Activated naive CD8-positive, alpha-beta T cell (primary cell): ENCODE measurements at regions not wholly inside any gene's neighbourhood (a gene's known extent, or its start where the extent isn't known, plus 50 kb on each side); places are given as distances from the start of the nearest gene placed in this dataset.
"Not testable (repeated sequence)": the region's sequence is repeated elsewhere in the genome, so short reads cannot be mapped to it uniquely, and the experiment has no call there.

Source experiments
- H3K27ac Mint-ChIP-seq: one replicate; pipeline ENCODE4 v1.8.0; 2021; ENCODE audit warnings: mixed read lengths
- H3K27me3 Mint-ChIP-seq: one replicate; pipeline ENCODE4 v1.8.0; 2021; ENCODE audit warnings: mixed read lengths
- H3K36me3 Mint-ChIP-seq: one replicate; pipeline ENCODE4 v1.8.0; 2021; ENCODE audit warnings: mixed read lengths
- H3K4me1 Mint-ChIP-seq: one replicate; pipeline ENCODE4 v1.8.0; 2021; ENCODE audit warnings: low read depth, mixed read lengths
- H3K4me3 Mint-ChIP-seq: one replicate; pipeline ENCODE4 v1.8.0; 2021; ENCODE audit warnings: mild to moderate bottlenecking, mixed read lengths
- H3K9me3 Mint-ChIP-seq: one replicate; pipeline ENCODE4 v1.8.0; 2021; ENCODE audit warnings: low read depth, mixed read lengths

- H3K4me1 Mint-ChIP-seq: no peaks in the 10 kb centered on the region
- no peaks in the 10 kb centered on the region for H3K36me3 Mint-ChIP-seq
- no peak overlapping the region for H3K4me3 Mint-ChIP-seq
- H3K27me3 Mint-ChIP-seq: no peaks in the 10 kb centered on the region
- H3K27ac Mint-ChIP-seq: no peak overlapping the region
- H3K9me3 Mint-ChIP-seq: no peaks in the 10 kb centered on the region
Measured at GRCh38 chrX:128897621-128898020, 625.7 kb downstream of the SMARCA1 start.

- Mint-ChIP-seq H3K9me3 (no peaks in the 10 kb centered on the region), H3K4me3 (no peak overlapping the region), H3K27ac (no peak overlapping the region), H3K36me3 (no peaks in the 10 kb centered on the region), H3K27me3 (no peaks in the 10 kb centered on the region), H3K4me1 (no peaks in the 10 kb centered on the region)
Measured at GRCh38 chrX:128891554-128891953, 631.7 kb downstream of the SMARCA1 start.

- no peaks in the 10 kb centered on the region for H3K4me1 Mint-ChIP-seq
Measured at GRCh38 chrX:128884430-128884829, 638.9 kb downstream of the SMARCA1 start.

DNA sequence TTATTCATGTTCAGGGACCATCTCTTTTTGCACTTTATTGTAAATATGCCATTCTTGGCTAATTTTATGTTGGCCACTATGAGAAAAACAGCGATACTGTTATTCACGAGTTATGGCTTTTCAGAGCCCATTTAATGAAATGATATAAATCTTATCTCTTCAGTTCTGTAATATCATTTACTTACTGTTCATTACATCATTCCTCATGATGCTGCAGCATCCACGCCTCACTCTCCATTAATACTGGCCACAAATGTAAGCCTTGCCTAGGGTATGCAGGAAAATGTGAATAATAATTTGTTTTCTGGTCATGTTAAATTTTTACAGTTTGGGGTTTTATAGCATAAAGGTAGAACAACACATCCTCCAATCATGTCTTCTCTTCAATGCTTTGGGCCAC lies 639.6 kb downstream of the SMARCA1 start:
- no peaks in the 10 kb centered on the region for H3K4me1 Mint-ChIP-seq

More at GRCh38 chrX:128884430-128884829, 638.9 kb downstream of the SMARCA1 start:
- Mint-ChIP-seq H3K4me3 (no peak overlapping the region), H3K9me3 (no peaks in the 10 kb centered on the region), H3K36me3 (no peaks in the 10 kb centered on the region), H3K27ac (no peak overlapping the region), H3K27me3 (no peaks in the 10 kb centered on the region)

GRCh38 chrX:128870361-128870760 lies 652.9 kb downstream of the SMARCA1 start:
- H3K36me3 Mint-ChIP-seq: no peaks in the 10 kb centered on the region
- H3K9me3 Mint-ChIP-seq: no peaks in the 10 kb centered on the region
- H3K27me3 Mint-ChIP-seq: no peaks in the 10 kb centered on the region
- H3K27ac Mint-ChIP-seq: no peak overlapping the region
- no peaks in the 10 kb centered on the region for H3K4me1 Mint-ChIP-seq
- no peak overlapping the region for H3K4me3 Mint-ChIP-seq

More for the DNA sequence above, 639.6 kb downstream of the SMARCA1 start:
- no peaks in the 10 kb centered on the region for H3K9me3 Mint-ChIP-seq
- H3K36me3 Mint-ChIP-seq: no peaks in the 10 kb centered on the region
- no peaks in the 10 kb centered on the region for H3K27me3 Mint-ChIP-seq
- H3K27ac Mint-ChIP-seq: no peak overlapping the region
- H3K4me3 Mint-ChIP-seq: no peak overlapping the region

- Mint-ChIP-seq H3K4me1 (no peaks in the 10 kb centered on the region), H3K27me3 (no peaks in the 10 kb centered on the region), H3K27ac (no peak overlapping the region), H3K4me3 (no peak overlapping the region), H3K9me3 (no peaks in the 10 kb centered on the region), H3K36me3 (no peaks in the 10 kb centered on the region)
Measured at GRCh38 chrX:128862557-128862956, 660.7 kb downstream of the SMARCA1 start.

DNA sequence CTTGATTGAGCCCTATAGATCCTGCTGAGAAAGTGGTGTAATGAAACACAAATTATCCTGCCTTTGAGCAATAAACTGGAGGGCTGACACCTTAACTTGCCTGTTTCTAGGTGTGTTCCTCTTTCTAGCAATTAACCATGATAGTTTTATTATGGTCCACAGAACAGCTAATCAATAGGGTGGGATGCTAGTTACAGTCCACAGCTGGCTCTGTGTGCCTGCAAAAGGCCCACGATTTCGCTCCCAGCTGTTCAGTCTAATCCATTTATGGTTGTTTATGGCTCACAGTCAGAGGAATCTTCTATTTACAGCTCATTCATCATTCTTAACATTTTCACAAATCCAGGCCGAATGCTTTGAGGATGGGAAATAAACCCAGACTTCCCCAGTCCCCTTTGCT lies 674.9 kb downstream of the SMARCA1 start:
- Mint-ChIP-seq H3K36me3 (no peaks in the 10 kb centered on the region), H3K9me3 (no peaks in the 10 kb centered on the region)

DNA sequence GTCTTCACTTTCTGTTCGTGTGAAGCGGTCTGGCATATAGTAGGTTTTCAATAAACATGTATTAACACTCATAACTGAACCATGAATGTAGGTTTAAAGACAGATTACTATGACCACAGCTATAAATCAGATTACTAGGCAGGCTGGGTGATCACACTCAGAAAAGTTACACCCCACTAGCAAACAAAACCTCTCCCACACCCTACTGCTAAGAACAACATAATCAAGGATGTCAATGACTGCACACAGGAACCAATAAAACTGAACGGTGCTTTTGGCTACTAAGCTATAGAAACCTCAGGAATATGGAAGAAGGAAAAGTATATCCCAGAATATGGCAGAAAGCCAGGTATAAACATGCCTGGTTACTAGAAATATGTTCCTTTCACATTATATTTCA lies 676.9 kb downstream of the SMARCA1 start:
- H3K9me3 Mint-ChIP-seq: no peaks in the 10 kb centered on the region
- H3K36me3 Mint-ChIP-seq: no peaks in the 10 kb centered on the region

More for the DNA sequence above, 674.9 kb downstream of the SMARCA1 start:
- Mint-ChIP-seq H3K27me3 (no peaks in the 10 kb centered on the region), H3K4me1 (no peaks in the 10 kb centered on the region), H3K4me3 (no peak overlapping the region), H3K27ac (no peak overlapping the region)

DNA sequence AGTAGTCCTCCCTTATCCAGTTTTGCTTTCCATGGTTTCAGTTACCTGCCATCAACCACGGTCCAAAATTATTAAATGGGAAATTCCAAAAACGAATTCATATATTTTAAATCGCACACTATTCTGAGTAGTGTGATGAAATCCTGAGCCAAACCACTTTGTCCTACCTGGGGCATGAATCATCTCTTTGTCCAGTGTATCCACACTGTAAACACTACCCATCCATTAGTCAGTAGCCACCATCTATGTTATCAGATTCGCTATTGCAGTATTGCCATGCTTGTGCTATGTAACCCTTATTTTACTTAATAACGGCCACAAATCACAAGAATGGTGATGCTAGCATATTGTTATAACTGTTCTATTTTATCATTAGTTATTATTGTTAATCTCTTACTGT lies 704.6 kb downstream of the SMARCA1 start:
- H3K36me3 Mint-ChIP-seq: no peaks in the 10 kb centered on the region
- no peak overlapping the region for H3K4me3 Mint-ChIP-seq
- no peaks in the 10 kb centered on the region for H3K9me3 Mint-ChIP-seq
- H3K27ac Mint-ChIP-seq: no peak overlapping the region
- no peaks in the 10 kb centered on the region for H3K27me3 Mint-ChIP-seq
- H3K4me1 Mint-ChIP-seq: no peaks in the 10 kb centered on the region

More for the DNA sequence above, 676.9 kb downstream of the SMARCA1 start:
- Mint-ChIP-seq H3K27me3 (no peaks in the 10 kb centered on the region), H3K27ac (no peak overlapping the region), H3K4me1 (no peaks in the 10 kb centered on the region), H3K4me3 (no peak overlapping the region)

GRCh38 chrX:128816919-128817318 lies 706.4 kb downstream of the SMARCA1 start:
- no peaks in the 10 kb centered on the region for H3K27me3 Mint-ChIP-seq
- H3K27ac Mint-ChIP-seq: no peak overlapping the region
- no peaks in the 10 kb centered on the region for H3K9me3 Mint-ChIP-seq
- H3K4me1 Mint-ChIP-seq: no peaks in the 10 kb centered on the region
- no peaks in the 10 kb centered on the region for H3K36me3 Mint-ChIP-seq
- no peak overlapping the region for H3K4me3 Mint-ChIP-seq

- no peaks in the 10 kb centered on the region for H3K36me3 Mint-ChIP-seq
- no peaks in the 10 kb centered on the region for H3K27me3 Mint-ChIP-seq
- H3K9me3 Mint-ChIP-seq: no peaks in the 10 kb centered on the region
- no peaks in the 10 kb centered on the region for H3K4me1 Mint-ChIP-seq
- H3K27ac Mint-ChIP-seq: no peak overlapping the region
- no peak overlapping the region for H3K4me3 Mint-ChIP-seq
Measured at GRCh38 chrX:128807367-128807766, 715.9 kb downstream of the SMARCA1 start.

- H3K27ac Mint-ChIP-seq: no peak overlapping the region
Measured at GRCh38 chrX:128805236-128805635, 718.1 kb downstream of the SMARCA1 start.

GRCh38 chrX:128804828-128805227 lies 718.5 kb downstream of the SMARCA1 start:
- no peaks in the 10 kb centered on the region for H3K9me3 Mint-ChIP-seq
- no peak overlapping the region for H3K27ac Mint-ChIP-seq
- no peaks in the 10 kb centered on the region for H3K36me3 Mint-ChIP-seq
- H3K27me3 Mint-ChIP-seq: no peaks in the 10 kb centered on the region
- no peak overlapping the region for H3K4me3 Mint-ChIP-seq
- H3K4me1 Mint-ChIP-seq: no peaks in the 10 kb centered on the region

More at GRCh38 chrX:128805236-128805635, 718.1 kb downstream of the SMARCA1 start:
- no peaks in the 10 kb centered on the region for H3K27me3 Mint-ChIP-seq
- no peak overlapping the region for H3K4me3 Mint-ChIP-seq
- no peaks in the 10 kb centered on the region for H3K4me1 Mint-ChIP-seq
- H3K9me3 Mint-ChIP-seq: no peaks in the 10 kb centered on the region
- no peaks in the 10 kb centered on the region for H3K36me3 Mint-ChIP-seq

- Mint-ChIP-seq H3K27ac (no peak overlapping the region), H3K9me3 (no peaks in the 10 kb centered on the region), H3K36me3 (no peaks in the 10 kb centered on the region), H3K27me3 (no peaks in the 10 kb centered on the region), H3K4me3 (no peak overlapping the region), H3K4me1 (no peaks in the 10 kb centered on the region)
Measured at GRCh38 chrX:128800138-128800537, 723.2 kb downstream of the SMARCA1 start.

DNA sequence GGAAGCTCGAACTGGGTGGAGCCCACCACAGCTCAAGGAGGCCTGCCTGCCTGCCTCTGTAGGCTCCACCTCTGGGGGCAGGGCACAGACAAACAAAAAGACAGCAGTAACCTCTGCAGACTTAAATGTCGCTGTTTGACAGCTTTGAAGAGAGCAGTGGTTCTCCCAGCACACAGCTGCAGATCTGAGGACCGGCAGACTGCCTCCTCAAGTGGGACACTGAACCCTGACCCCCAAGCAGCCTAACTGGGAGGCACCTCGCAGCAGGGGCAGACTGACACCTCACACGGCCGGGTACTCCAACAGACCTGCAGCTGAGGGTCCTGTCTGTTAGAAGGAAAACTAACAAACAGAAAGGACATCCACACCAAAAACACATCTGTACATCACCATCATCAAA lies 730.9 kb upstream of the ACTRT1 start:
- H3K4me1 Mint-ChIP-seq, H3K27ac Mint-ChIP-seq, H3K27me3 Mint-ChIP-seq, H3K9me3 Mint-ChIP-seq, H3K36me3 Mint-ChIP-seq: not testable (repeated sequence)
- peak overlapping the region; percentile 13 for H3K4me3 Mint-ChIP-seq

- Mint-ChIP-seq H3K27me3 (no peaks in the 10 kb centered on the region), H3K36me3 (peaks cover 2% of the 10 kb centered on the region), H3K4me1 (peaks cover 9% of the 10 kb centered on the region), H3K4me3 (no peak overlapping the region), H3K27ac (no peak overlapping the region), H3K9me3 (peaks cover 6% of the 10 kb centered on the region)
Measured at GRCh38 chrX:128781506-128781905, 729.3 kb upstream of the ACTRT1 start.
